ENCODE measurements at regions not wholly inside any gene's neighbourhood (a gene's known extent, or its start where the extent isn't known, plus 50 kb on each side); places are given as distances from the start of the nearest gene placed in this dataset.

- no peak overlapping the region for H3K4me3 ChIP-seq (ENCODE audit: low read depth, low read length)
- no peak for TF ChIP-seq CTCF (IDR thresholded peaks at IDR 0.05; ENCODE audit: low read depth, low read length, missing control alignments)
Observed at GRCh38 chr9:109830545-109830944, 50.5 kb downstream of the PALM2AKAP2 start.

GRCh38 chr9:109831998-109832658, 52.1 kb downstream of the PALM2AKAP2 start:
- no peak for TF ChIP-seq CTCF (IDR thresholded peaks at IDR 0.05; ENCODE audit: low read depth, low read length, missing control alignments)
- no peaks in the 10 kb centered on the region for H3K27me3 ChIP-seq (replicated peaks)
- H3K36me3 ChIP-seq (replicated peaks), result no peaks in the 10 kb centered on the region
- DNase-seq, result no peak
- no peak overlapping the region for H3K27ac ChIP-seq
- no peak overlapping the region for H3K4me3 ChIP-seq (ENCODE audit: low read depth, low read length)
- in situ Hi-C loops (cut with HindIII; ENCODE audit: low pct_ligation_motif_present, low sequenced_read_pairs), result no loop called here

More at GRCh38 chr9:109830545-109830944, 50.5 kb downstream of the PALM2AKAP2 start:
- DNase-seq, result no peak
- H3K27me3 ChIP-seq (replicated peaks), result no peaks in the 10 kb centered on the region
- in situ Hi-C loops (cut with HindIII; ENCODE audit: low pct_ligation_motif_present, low sequenced_read_pairs), result no loop called here
- no peak overlapping the region for H3K27ac ChIP-seq
- H3K36me3 ChIP-seq (replicated peaks), result no peaks in the 10 kb centered on the region

GRCh38 chr9:109834855-109835254, 54.9 kb downstream of the PALM2AKAP2 start:
- H3K4me3 ChIP-seq (ENCODE audit: low read depth, low read length), result no peak overlapping the region
- TF ChIP-seq CTCF (IDR thresholded peaks at IDR 0.05; ENCODE audit: low read depth, low read length, missing control alignments), result no peak
- no peak overlapping the region for H3K27ac ChIP-seq
- DNase-seq, result no peak
- in situ Hi-C loops (cut with HindIII; ENCODE audit: low pct_ligation_motif_present, low sequenced_read_pairs), result no loop called here
- H3K36me3 ChIP-seq (replicated peaks), result no peaks in the 10 kb centered on the region
- no peaks in the 10 kb centered on the region for H3K27me3 ChIP-seq (replicated peaks)

GRCh38 chr9:109843641-109844040, 63.6 kb downstream of the PALM2AKAP2 start:
- Histone ChIP-seq H3K27ac (no peak overlapping the region), H3K36me3 (replicated peaks) (no peaks in the 10 kb centered on the region), H3K4me3 (ENCODE audit: low read depth, low read length) (no peak overlapping the region), H3K27me3 (replicated peaks) (no peaks in the 10 kb centered on the region)
- in situ Hi-C loops (cut with HindIII; ENCODE audit: low pct_ligation_motif_present, low sequenced_read_pairs), result no loop called here
- no peak for DNase-seq
- no peak for TF ChIP-seq CTCF (IDR thresholded peaks at IDR 0.05; ENCODE audit: low read depth, low read length, missing control alignments)

- TF ChIP-seq CTCF (IDR thresholded peaks at IDR 0.05; ENCODE audit: low read depth, low read length, missing control alignments), result no peak
- in situ Hi-C loops (cut with HindIII; ENCODE audit: low pct_ligation_motif_present, low sequenced_read_pairs), result no loop called here
- Histone ChIP-seq H3K27me3 (replicated peaks) (no peaks in the 10 kb centered on the region), H3K4me3 (ENCODE audit: low read depth, low read length) (no peak overlapping the region), H3K36me3 (replicated peaks) (no peaks in the 10 kb centered on the region), H3K27ac (no peak overlapping the region)
- DNase-seq, result no peak
Observed at GRCh38 chr9:109845226-109845625, 65.2 kb downstream of the PALM2AKAP2 start.

GRCh38 chr9:109846776-109847175, 66.8 kb downstream of the PALM2AKAP2 start:
- in situ Hi-C loops (cut with HindIII; ENCODE audit: low pct_ligation_motif_present, low sequenced_read_pairs), result no loop called here
- no peaks in the 10 kb centered on the region for H3K36me3 ChIP-seq (replicated peaks)
- no peak overlapping the region for H3K4me3 ChIP-seq (ENCODE audit: low read depth, low read length)
- no peak for TF ChIP-seq CTCF (IDR thresholded peaks at IDR 0.05; ENCODE audit: low read depth, low read length, missing control alignments)
- no peaks in the 10 kb centered on the region for H3K27me3 ChIP-seq (replicated peaks)
- no peak for DNase-seq
- H3K27ac ChIP-seq, result no peak overlapping the region
